K562 (cell line): ENCODE measurements at regions not wholly inside any gene's neighbourhood (a gene's known extent, or its start where the extent isn't known, plus 50 kb on each side); places are given as distances from the start of the nearest gene placed in this dataset.

ENCODE experiments used
- AFF1 ChIP-seq, 2 experiments: fragments of 450-650 bp; IDR thresholded peaks; 2 replicates each; pipeline ENCODE4 v1.6.1; 2018; ENCODE audit warnings: mild to moderate bottlenecking in 2 of 2, low read depth in 1 of 2; ENCODE audit not compliant: partially characterized antibody in 2 of 2
- BDP1 ChIP-seq: IDR thresholded peaks from 3 replicates; pipeline ENCODE4 v1.6.1; 2011; ENCODE audit not compliant: insufficient read length, insufficient read depth
- BHLHE40 ChIP-seq: IDR thresholded peaks from 2 replicates; pipeline ENCODE4 v1.6.1; 2011; ENCODE audit warnings: low read length, improper control_type of control experiment
- CBX5 ChIP-seq: IDR thresholded peaks from 2 replicates; pipeline ENCODE4 v1.6.1; 2014; ENCODE audit warnings: low read depth, borderline replicate concordance
- COPS2 ChIP-seq: fragments of 450-650 bp; conservative IDR thresholded peaks from 2 replicates; pipeline ENCODE4 v1.6.1; 2016; ENCODE audit warnings: mild to moderate bottlenecking, moderate library complexity
- ETS1 ChIP-seq: conservative IDR thresholded peaks from 2 replicates; pipeline ENCODE4 v1.6.1; 2011; ENCODE audit warnings: low read depth, mild to moderate bottlenecking, low read length; ENCODE audit not compliant: control insufficient read depth
- GTF2E2 ChIP-seq: fragments of 200-800 bp; sonication (Bioruptor generic); IDR thresholded peaks from 2 replicates; pipeline ENCODE4 v1.6.1; 2016; ENCODE audit warnings: missing genetic modification characterization, missing compliant biosample characterization
- HLTF ChIP-seq: fragments of 450-650 bp; IDR thresholded peaks from 2 replicates; pipeline ENCODE4 v1.6.1; 2016
- MLLT1 ChIP-seq, 2 experiments: fragments of 450-650 bp; IDR thresholded peaks; 2 replicates each; pipeline ENCODE4 v1.6.1; 2016
- NCOR1 ChIP-seq: fragments of 450-650 bp; IDR thresholded peaks from 2 replicates; pipeline ENCODE4 v1.6.1; 2016; ENCODE audit warnings: mild to moderate bottlenecking, moderate library complexity
- RBFOX2 ChIP-seq: fragments of 200-400 bp; formaldehyde crosslinking; IDR thresholded peaks from 2 replicates; pipeline ENCODE4 v1.6.1; 2017; ENCODE audit warnings: low read depth, mild to moderate bottlenecking, low read length, moderate library complexity
- RFX7 ChIP-seq: fragments of 250-450 bp; sonication (Bioruptor Pico); IDR thresholded peaks from 2 replicates; pipeline ENCODE4 v1.5.1; 2021; ENCODE audit warnings: mild to moderate bottlenecking
- SAFB ChIP-seq: fragments of 200-400 bp; formaldehyde crosslinking; IDR thresholded peaks from 2 replicates; pipeline ENCODE4 v1.6.1; 2017; ENCODE audit warnings: low read depth, low read length, borderline replicate concordance
- SMAD3 ChIP-seq: fragments of 450-650 bp; formaldehyde crosslinking; conservative IDR thresholded peaks from 2 replicates; pipeline ENCODE4 v1.4.0; 2020; ENCODE audit warnings: mild to moderate bottlenecking
- SOX6 ChIP-seq: fragments of 450-650 bp; IDR thresholded peaks from 2 replicates; pipeline ENCODE4 v1.6.1; 2014; ENCODE audit warnings: mild to moderate bottlenecking
- TFAM ChIP-seq: fragments of 250-450 bp; sonication (Bioruptor Pico); conservative IDR thresholded peaks from 2 replicates; pipeline ENCODE4 v1.5.0; 2021; ENCODE audit warnings: mild to moderate bottlenecking, moderate library complexity
- ZNF24 ChIP-seq: fragments of 450-650 bp; IDR thresholded peaks from 2 replicates; pipeline ENCODE4 v1.6.1; 2016
- ZNF280B ChIP-seq: fragments of 250-450 bp; sonication (Bioruptor Pico); IDR thresholded peaks from 2 replicates; pipeline ENCODE4 v1.5.1; 2021; ENCODE audit warnings: mild to moderate bottlenecking
- ZNF408 ChIP-seq: fragments of 250-450 bp; sonication (Bioruptor Pico); IDR thresholded peaks from 2 replicates; pipeline ENCODE4 v1.4.0; 2020; ENCODE audit warnings: low read depth, mild to moderate bottlenecking, moderate library complexity
- ZNF57 ChIP-seq: fragments of 450-650 bp; formaldehyde crosslinking; IDR thresholded peaks from 2 replicates; pipeline ENCODE4 v1.4.0; 2020; ENCODE audit warnings: mild to moderate bottlenecking, moderate library complexity
- TF ChIP-seq, protein P1 (sequence below): fragments of 250-450 bp; sonication (Bioruptor Pico); IDR thresholded peaks from 2 replicates; pipeline ENCODE4 v1.4.0; 2020
- TF ChIP-seq, protein P2 (sequence below): sonication (generic); formaldehyde crosslinking; IDR thresholded peaks from 2 replicates; pipeline ENCODE4 v1.8.0; 2022; ENCODE audit warnings: mild to moderate bottlenecking, missing genetic modification reagents

DNA sequence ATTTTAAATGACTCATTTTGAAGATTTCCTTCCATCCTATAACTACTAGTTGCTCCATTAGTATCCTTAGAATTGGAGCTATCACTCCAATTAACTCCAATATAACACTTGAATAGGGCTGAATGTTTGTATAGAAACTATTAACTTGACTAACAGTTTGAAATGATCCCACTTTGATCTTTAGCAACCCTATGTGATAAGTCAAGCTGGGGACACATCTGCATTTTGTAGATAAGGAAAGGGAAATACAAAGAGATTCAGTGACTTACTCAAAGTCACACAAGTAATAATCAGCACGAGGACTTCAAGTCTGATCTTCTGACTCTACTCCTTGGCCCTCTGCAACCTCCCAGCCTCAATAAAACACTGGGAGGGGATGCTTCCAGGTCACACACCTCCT lies 101.1 kb downstream of the TMEM215 start (continued):
- TF ChIP-seq ZNF408 (no peak), SAFB (no peak), MLLT1 (IDR thresholded peaks at IDR 0.05) (no peak), TFAM (no peak), ZNF280B (CRISPR knock-in tag) (no peak), RBFOX2 (no peak), NCOR1 (peak; percentile 75), SMAD3 (no peak), HLTF (no peak), COPS2 (no peak), BHLHE40 (peak; percentile 41; the same call in 1 of the 2 replicates), ETS1 (no peak), BDP1 (no peak), ZNF57 (no peak), SOX6 (peak; percentile 84), ZNF24 (no peak), AFF1 (IDR thresholded peaks at IDR 0.05; ENCODE audit: low read depth in 1 of 2, partially characterized antibody in 2 of 2) (no peak), RFX7 (CRISPR knock-in tag) (no peak), CBX5 (no peak), GTF2E2 (tag) (no peak)
- TF ChIP-seq, protein P1, sequence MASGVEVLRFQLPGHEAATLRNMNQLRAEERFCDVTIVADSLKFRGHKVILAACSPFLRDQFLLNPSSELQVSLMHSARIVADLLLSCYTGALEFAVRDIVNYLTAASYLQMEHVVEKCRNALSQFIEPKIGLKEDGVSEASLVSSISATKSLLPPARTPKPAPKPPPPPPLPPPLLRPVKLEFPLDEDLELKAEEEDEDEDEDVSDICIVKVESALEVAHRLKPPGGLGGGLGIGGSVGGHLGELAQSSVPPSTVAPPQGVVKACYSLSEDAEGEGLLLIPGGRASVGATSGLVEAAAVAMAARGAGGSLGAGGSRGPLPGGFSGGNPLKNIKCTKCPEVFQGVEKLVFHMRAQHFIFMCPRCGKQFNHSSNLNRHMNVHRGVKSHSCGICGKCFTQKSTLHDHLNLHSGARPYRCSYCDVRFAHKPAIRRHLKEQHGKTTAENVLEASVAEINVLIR = no peak
- TF ChIP-seq, protein P2, sequence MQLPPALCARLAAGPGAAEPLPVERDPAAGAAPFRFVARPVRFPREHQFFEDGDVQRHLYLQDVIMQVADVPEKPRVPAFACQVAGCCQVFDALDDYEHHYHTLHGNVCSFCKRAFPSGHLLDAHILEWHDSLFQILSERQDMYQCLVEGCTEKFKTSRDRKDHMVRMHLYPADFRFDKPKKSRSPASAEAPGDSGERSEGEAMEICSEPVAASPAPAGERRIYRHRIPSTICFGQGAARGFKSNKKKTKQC = no peak
